MM.1S (cell line): ENCODE measurements at regions not wholly inside any gene's neighbourhood (a gene's known extent, or its start where the extent isn't known, plus 50 kb on each side); places are given as distances from the start of the nearest gene placed in this dataset.

Source experiments
- EZH2phosphoT487 ChIP-seq: fragments of 300-600 bp; sonication (generic); IDR thresholded peaks from 2 replicates; pipeline ENCODE4 v1.6.1; 2018; ENCODE audit warnings: antibody characterized with exemption, low read length
- TF ChIP-seq, protein P1 (sequence below): fragments of 300-600 bp; sonication (generic); IDR thresholded peaks from 2 replicates; pipeline ENCODE4 v1.5.1; 2016; ENCODE audit warnings: antibody characterized with exemption, low read length, mixed read lengths

DNA sequence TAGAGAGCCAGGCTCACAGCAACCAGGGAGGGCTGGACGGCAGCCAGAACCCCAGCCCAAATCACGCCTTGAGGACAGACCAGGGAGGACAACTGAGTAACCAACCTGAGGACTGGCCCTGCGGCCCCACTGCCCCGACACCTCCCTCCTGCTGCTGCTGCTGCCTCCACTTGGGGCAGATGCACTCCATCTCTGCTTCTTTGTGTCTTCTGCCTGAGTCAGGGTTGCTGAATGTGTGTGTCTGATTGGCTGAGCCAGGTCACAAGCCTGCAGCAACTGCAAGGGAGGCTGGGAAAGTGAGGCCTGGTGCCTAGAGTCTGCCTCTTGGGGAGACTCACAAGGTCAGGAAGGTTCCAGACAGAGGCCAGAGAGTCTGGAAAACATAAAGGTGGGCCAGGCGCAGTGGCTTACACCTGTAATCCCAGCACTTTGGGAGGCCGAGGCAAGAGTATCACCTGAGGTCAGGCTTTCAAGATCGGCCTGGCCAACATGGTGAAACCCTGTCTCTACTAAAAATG, 83.4 kb downstream of the ZFP36L2 start:
- TF ChIP-seq, protein P1, sequence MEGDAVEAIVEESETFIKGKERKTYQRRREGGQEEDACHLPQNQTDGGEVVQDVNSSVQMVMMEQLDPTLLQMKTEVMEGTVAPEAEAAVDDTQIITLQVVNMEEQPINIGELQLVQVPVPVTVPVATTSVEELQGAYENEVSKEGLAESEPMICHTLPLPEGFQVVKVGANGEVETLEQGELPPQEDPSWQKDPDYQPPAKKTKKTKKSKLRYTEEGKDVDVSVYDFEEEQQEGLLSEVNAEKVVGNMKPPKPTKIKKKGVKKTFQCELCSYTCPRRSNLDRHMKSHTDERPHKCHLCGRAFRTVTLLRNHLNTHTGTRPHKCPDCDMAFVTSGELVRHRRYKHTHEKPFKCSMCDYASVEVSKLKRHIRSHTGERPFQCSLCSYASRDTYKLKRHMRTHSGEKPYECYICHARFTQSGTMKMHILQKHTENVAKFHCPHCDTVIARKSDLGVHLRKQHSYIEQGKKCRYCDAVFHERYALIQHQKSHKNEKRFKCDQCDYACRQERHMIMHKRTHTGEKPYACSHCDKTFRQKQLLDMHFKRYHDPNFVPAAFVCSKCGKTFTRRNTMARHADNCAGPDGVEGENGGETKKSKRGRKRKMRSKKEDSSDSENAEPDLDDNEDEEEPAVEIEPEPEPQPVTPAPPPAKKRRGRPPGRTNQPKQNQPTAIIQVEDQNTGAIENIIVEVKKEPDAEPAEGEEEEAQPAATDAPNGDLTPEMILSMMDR, result peak; percentile 23
- no peak for TF ChIP-seq EZH2phosphoT487
